Inferior parietal cortex (tissue), 1 donor: ENCODE measurements at regions not wholly inside any gene's neighbourhood (a gene's known extent, or its start where the extent isn't known, plus 50 kb on each side); places are given as distances from the start of the nearest gene placed in this dataset.

Source experiments
- DNase-seq: peaks from one replicate; pipeline ENCODE4 v3.0.0-alpha.2; 2016; ENCODE audit errors: extremely low spot score

DNA sequence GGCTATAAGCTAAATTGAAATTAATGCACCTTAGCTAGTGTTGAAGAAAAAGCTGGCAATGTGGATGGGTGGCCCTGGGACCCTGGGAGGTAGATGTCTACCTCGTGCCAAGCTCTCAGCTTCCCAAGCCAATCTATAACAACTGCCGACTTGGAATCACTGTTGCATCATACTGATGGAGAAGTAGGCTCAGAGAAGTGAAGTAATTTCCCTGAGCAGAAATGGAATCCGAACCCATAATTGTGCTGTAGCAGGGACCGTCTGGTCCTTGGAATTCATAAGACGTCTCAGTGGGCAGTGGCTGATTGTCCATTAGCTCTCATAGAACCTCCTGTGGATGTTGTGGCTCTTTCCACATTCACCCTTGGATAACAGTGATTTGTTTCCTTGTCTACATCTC is 196.6 kb downstream of the RAB11FIP4 start:
- DNase-seq, result no peak
